ENCODE measurements at regions not wholly inside any gene's neighbourhood (a gene's known extent, or its start where the extent isn't known, plus 50 kb on each side); places are given as distances from the start of the nearest gene placed in this dataset.

DNA sequence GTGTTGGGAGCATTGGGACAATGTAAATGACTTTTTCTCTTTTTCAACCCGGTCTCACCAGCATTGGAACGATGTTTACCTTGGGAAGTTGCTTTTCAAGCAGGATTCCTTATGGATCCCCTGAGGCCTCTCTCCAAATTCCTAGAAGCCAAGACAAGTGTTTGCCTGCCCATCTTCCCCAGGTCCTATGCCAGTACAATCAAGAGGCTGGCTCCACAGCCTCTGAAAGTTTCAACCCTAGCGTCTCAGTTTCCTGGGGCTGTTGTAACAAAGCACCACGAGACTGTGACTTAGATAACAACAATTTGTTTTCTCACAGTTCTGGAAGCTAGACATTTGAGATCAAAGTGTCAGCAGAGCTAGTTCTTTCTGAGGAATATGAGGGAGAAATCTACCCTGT lies 347.2 kb upstream of the UMPS start:
- TF ChIP-seq, protein P1, sequence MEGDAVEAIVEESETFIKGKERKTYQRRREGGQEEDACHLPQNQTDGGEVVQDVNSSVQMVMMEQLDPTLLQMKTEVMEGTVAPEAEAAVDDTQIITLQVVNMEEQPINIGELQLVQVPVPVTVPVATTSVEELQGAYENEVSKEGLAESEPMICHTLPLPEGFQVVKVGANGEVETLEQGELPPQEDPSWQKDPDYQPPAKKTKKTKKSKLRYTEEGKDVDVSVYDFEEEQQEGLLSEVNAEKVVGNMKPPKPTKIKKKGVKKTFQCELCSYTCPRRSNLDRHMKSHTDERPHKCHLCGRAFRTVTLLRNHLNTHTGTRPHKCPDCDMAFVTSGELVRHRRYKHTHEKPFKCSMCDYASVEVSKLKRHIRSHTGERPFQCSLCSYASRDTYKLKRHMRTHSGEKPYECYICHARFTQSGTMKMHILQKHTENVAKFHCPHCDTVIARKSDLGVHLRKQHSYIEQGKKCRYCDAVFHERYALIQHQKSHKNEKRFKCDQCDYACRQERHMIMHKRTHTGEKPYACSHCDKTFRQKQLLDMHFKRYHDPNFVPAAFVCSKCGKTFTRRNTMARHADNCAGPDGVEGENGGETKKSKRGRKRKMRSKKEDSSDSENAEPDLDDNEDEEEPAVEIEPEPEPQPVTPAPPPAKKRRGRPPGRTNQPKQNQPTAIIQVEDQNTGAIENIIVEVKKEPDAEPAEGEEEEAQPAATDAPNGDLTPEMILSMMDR (conservative IDR thresholded peaks at IDR 0.05; ENCODE audit: low read length), result no peak
- no peak for TF ChIP-seq EZH2phosphoT487 (IDR thresholded peaks at IDR 0.05; ENCODE audit: borderline replicate concordance)

Data from Loucy (cell line).